ENCODE measurements at regions not wholly inside any gene's neighbourhood (a gene's known extent, or its start where the extent isn't known, plus 50 kb on each side); places are given as distances from the start of the nearest gene placed in this dataset.

DNA sequence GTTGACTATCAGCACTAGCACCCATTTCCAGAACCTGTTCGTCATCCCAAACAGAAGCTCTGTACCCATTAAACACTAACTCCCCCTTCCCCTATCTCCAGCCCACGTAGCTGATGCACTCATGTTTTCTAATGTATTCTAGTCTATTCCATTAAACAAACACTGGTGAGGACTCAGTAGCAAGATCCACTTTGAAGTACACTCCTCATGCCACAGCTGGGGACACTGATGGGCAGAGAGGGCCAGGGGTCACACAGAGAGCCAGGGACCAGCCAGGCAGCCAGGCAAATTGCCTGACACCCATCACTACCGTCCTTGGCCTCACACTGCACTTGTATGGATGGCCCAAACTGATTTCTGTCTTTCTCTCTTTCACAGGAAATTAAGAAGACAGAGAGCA is 269.9 kb upstream of the DIO3 start:
- Histone ChIP-seq H3K27ac (ENCODE audit: low read depth, low read length, poor library complexity, severe bottlenecking) (no peak overlapping the region), H3K36me3 (ENCODE audit: insufficient read depth, low read length) (no peaks in the 10 kb centered on the region), H3K79me2 (ENCODE audit: insufficient read depth, low read depth, low read length) (no peaks in the 10 kb centered on the region), H3K9me2 (ENCODE audit: insufficient read depth, low read length) (no peaks in the 10 kb centered on the region), H2AFZ (ENCODE audit: low read length) (no peak overlapping the region), H4K20me1 (ENCODE audit: insufficient read depth, low read length) (no peaks in the 10 kb centered on the region), H3K4me1 (ENCODE audit: insufficient read depth, low read length, poor library complexity, severe bottlenecking) (no peaks in the 10 kb centered on the region), H3K9me3 (ENCODE audit: low read length) (0 out of 2 replicates have a peak, but pooled peaks cover 7% of the 10 kb centered on the region), H3K4me3 (ENCODE audit: low read depth, low read length, poor library complexity, severe bottlenecking) (no peak overlapping the region), H3K4me2 (ENCODE audit: low read length) (no peak overlapping the region)
- DNase-seq (ENCODE audit: low spot score): no peak
- CTCF ChIA-PET (ENCODE audit: unreplicated experiment): no interaction called here
- TF ChIP-seq, protein P1, sequence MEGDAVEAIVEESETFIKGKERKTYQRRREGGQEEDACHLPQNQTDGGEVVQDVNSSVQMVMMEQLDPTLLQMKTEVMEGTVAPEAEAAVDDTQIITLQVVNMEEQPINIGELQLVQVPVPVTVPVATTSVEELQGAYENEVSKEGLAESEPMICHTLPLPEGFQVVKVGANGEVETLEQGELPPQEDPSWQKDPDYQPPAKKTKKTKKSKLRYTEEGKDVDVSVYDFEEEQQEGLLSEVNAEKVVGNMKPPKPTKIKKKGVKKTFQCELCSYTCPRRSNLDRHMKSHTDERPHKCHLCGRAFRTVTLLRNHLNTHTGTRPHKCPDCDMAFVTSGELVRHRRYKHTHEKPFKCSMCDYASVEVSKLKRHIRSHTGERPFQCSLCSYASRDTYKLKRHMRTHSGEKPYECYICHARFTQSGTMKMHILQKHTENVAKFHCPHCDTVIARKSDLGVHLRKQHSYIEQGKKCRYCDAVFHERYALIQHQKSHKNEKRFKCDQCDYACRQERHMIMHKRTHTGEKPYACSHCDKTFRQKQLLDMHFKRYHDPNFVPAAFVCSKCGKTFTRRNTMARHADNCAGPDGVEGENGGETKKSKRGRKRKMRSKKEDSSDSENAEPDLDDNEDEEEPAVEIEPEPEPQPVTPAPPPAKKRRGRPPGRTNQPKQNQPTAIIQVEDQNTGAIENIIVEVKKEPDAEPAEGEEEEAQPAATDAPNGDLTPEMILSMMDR (conservative IDR thresholded peaks at IDR 0.05; ENCODE audit: low read length): no peak
- no peak for TF ChIP-seq EZH2phosphoT487 (IDR thresholded peaks at IDR 0.05; ENCODE audit: borderline replicate concordance, low read depth, low read length)
- intact Hi-C loops (cut with micrococcal nuclease; ENCODE audit: unreplicated experiment): no loop called here
- BruUV-seq (replicated peaks): no TSS peak
- POLR2A ChIA-PET: no interaction called here

DNA sequence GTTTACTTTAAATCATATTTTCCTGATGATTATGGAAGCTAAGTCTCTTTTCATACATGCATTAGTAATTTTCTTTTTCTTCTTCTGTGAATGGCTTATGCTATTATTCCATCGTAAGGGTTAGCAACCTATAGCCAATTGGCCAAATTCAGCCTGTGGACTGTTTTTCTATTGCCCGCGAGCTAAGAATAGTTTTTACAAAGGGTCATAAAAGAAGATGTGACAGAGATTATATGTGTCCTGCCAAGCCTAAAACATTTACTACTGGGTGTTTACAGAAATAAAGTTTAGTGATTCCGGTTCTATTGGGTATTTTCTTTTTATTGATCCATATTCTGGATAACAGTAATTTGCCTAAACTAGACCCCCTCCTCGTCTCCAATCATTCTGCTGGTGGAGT is 268.8 kb upstream of the DIO3 start:
- CTCF ChIA-PET (ENCODE audit: unreplicated experiment): no interaction called here
- POLR2A ChIA-PET: interaction anchor here (0.6 kb wide), 1 partner anchor 121 kb away, joined by 3 read pairs; no protein-coding TSS in a partner anchor
- no TSS peak for BruUV-seq (replicated peaks)
- no peak overlapping the region for H3K27ac ChIP-seq (ENCODE audit: low read depth, low read length, poor library complexity, severe bottlenecking)
- no peak overlapping the region for H2AFZ ChIP-seq (ENCODE audit: low read length)
- H4K20me1 ChIP-seq (ENCODE audit: insufficient read depth, low read length): no peaks in the 10 kb centered on the region
- TF ChIP-seq EZH2phosphoT487 (IDR thresholded peaks at IDR 0.05; ENCODE audit: borderline replicate concordance, low read depth, low read length): no peak
- TF ChIP-seq, protein P1 (conservative IDR thresholded peaks at IDR 0.05; ENCODE audit: low read length): no peak
- no peak overlapping the region for H3K4me2 ChIP-seq (ENCODE audit: low read length)
- H3K9me2 ChIP-seq (ENCODE audit: insufficient read depth, low read length): no peaks in the 10 kb centered on the region
- no peaks in the 10 kb centered on the region for H3K36me3 ChIP-seq (ENCODE audit: insufficient read depth, low read length)
- peaks cover 16% of the 10 kb centered on the region; the same call in 1 of the 2 replicates for H3K9me3 ChIP-seq (ENCODE audit: low read length)
- no peak for DNase-seq (ENCODE audit: low spot score)
- no peak overlapping the region for H3K4me3 ChIP-seq (ENCODE audit: low read depth, low read length, poor library complexity, severe bottlenecking)
- intact Hi-C loops (cut with micrococcal nuclease; ENCODE audit: unreplicated experiment): no loop called here
- no peaks in the 10 kb centered on the region for H3K4me1 ChIP-seq (ENCODE audit: insufficient read depth, low read length, poor library complexity, severe bottlenecking)
- H3K79me2 ChIP-seq (ENCODE audit: insufficient read depth, low read depth, low read length): no peaks in the 10 kb centered on the region

DNA sequence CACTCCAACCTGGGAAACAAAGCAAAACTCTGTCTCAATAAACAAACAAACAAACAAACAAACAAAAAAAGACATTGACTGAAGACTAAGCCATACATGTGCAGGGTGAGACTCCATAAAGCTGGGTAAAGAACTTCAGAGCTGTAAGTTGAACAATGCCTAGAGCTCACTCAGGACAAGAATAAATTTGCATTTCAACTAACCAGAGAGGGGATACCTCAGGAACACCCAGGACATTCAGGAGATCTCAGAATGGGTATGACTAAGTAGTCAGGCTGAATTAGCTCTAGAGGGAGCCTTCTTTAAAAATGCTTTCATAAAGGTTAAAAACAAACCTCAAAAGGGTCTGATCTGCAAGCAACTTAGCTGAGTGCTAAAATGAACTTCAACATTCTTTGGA is 267.7 kb upstream of the DIO3 start:
- Histone ChIP-seq H2AFZ (ENCODE audit: low read length) (no peak overlapping the region), H3K79me2 (ENCODE audit: insufficient read depth, low read depth, low read length) (no peaks in the 10 kb centered on the region), H3K9me3 (ENCODE audit: low read length) (peaks cover 24% of the 10 kb centered on the region; the same call in 1 of the 2 replicates), H3K9me2 (ENCODE audit: insufficient read depth, low read length) (no peaks in the 10 kb centered on the region), H3K4me2 (ENCODE audit: low read length) (no peak overlapping the region), H3K4me1 (ENCODE audit: insufficient read depth, low read length, poor library complexity, severe bottlenecking) (no peaks in the 10 kb centered on the region), H3K27ac (ENCODE audit: low read depth, low read length, poor library complexity, severe bottlenecking) (no peak overlapping the region), H4K20me1 (ENCODE audit: insufficient read depth, low read length) (no peaks in the 10 kb centered on the region), H3K4me3 (ENCODE audit: low read depth, low read length, poor library complexity, severe bottlenecking) (no peak overlapping the region), H3K36me3 (ENCODE audit: insufficient read depth, low read length) (no peaks in the 10 kb centered on the region)
- no TSS peak for BruUV-seq (replicated peaks)
- CTCF ChIA-PET (ENCODE audit: unreplicated experiment): no interaction called here
- intact Hi-C loops (cut with micrococcal nuclease; ENCODE audit: unreplicated experiment): no loop called here
- POLR2A ChIA-PET: interaction anchor here (0.6 to 0.8 kb wide), 2 partner anchors 29 to 41 kb away, joined by 3 read pairs; no protein-coding TSS in a partner anchor
- TF ChIP-seq, protein P1 (conservative IDR thresholded peaks at IDR 0.05; ENCODE audit: low read length): no peak
- no peak for TF ChIP-seq EZH2phosphoT487 (IDR thresholded peaks at IDR 0.05; ENCODE audit: borderline replicate concordance, low read depth, low read length)
- no peak for DNase-seq (ENCODE audit: low spot score)

All from OCI-LY7 (cell line).